ENCODE measurements at regions not wholly inside any gene's neighbourhood (a gene's known extent, or its start where the extent isn't known, plus 50 kb on each side); places are given as distances from the start of the nearest gene placed in this dataset.

GRCh38 chr14:44791730-44792129 lies 170.0 kb downstream of the KLHL28 start:
- no peaks in the 10 kb centered on the region for H3K9me2 ChIP-seq (replicated peaks; ENCODE audit: control insufficient read depth, low read length)
- H4K20me1 ChIP-seq (ENCODE audit: control insufficient read depth, insufficient read depth, low read depth, low read length) = no peaks in the 10 kb centered on the region
- H3K4me1 ChIP-seq (ENCODE audit: control insufficient read depth, low read length) = no peaks in the 10 kb centered on the region
- no peaks in the 10 kb centered on the region for H3K9me3 ChIP-seq (ENCODE audit: control insufficient read depth, insufficient read depth, low read length)
- no peaks in the 10 kb centered on the region for H3F3A ChIP-seq (ENCODE audit: control insufficient read depth, insufficient read depth)
- no peak overlapping the region for H3K27ac ChIP-seq (ENCODE audit: low read depth, low read length)
- H3K36me3 ChIP-seq (ENCODE audit: control insufficient read depth, low read length) = no peaks in the 10 kb centered on the region
- H3K79me2 ChIP-seq (ENCODE audit: control insufficient read depth, low read length) = no peaks in the 10 kb centered on the region
- no peak for TF ChIP-seq CTCF (IDR thresholded peaks at IDR 0.05; ENCODE audit: low read depth, low read length, poor library complexity, severe bottlenecking)
- TF ChIP-seq EZH2phosphoT487 (IDR thresholded peaks at IDR 0.05; ENCODE audit: borderline replicate concordance, low read length) = no peak
- H3K4me3 ChIP-seq (ENCODE audit: low read length) = no peak overlapping the region
- H3K27me3 ChIP-seq (ENCODE audit: control insufficient read depth, low read length) = no peaks in the 10 kb centered on the region
- H3K4me2 ChIP-seq (ENCODE audit: low read length) = no peak overlapping the region

GRCh38 chr14:44788612-44789011 lies 173.1 kb downstream of the KLHL28 start:
- Histone ChIP-seq H3K4me1 (ENCODE audit: control insufficient read depth, low read length) (no peaks in the 10 kb centered on the region), H3K79me2 (ENCODE audit: control insufficient read depth, low read length) (no peaks in the 10 kb centered on the region), H3K36me3 (ENCODE audit: control insufficient read depth, low read length) (no peaks in the 10 kb centered on the region), H3K9me3 (ENCODE audit: control insufficient read depth, insufficient read depth, low read length) (no peaks in the 10 kb centered on the region), H4K20me1 (ENCODE audit: control insufficient read depth, insufficient read depth, low read depth, low read length) (no peaks in the 10 kb centered on the region), H3F3A (ENCODE audit: control insufficient read depth, insufficient read depth) (no peaks in the 10 kb centered on the region), H3K27me3 (ENCODE audit: control insufficient read depth, low read length) (no peaks in the 10 kb centered on the region), H3K27ac (ENCODE audit: low read depth, low read length) (no peak overlapping the region), H3K9me2 (replicated peaks; ENCODE audit: control insufficient read depth, low read length) (no peaks in the 10 kb centered on the region), H3K4me2 (ENCODE audit: low read length) (no peak overlapping the region), H3K4me3 (ENCODE audit: low read length) (no peak overlapping the region)
- no peak for TF ChIP-seq CTCF (IDR thresholded peaks at IDR 0.05; ENCODE audit: low read depth, low read length, poor library complexity, severe bottlenecking)
- TF ChIP-seq EZH2phosphoT487 (IDR thresholded peaks at IDR 0.05; ENCODE audit: borderline replicate concordance, low read length) = no peak

- Histone ChIP-seq H3K27ac (ENCODE audit: low read depth, low read length) (no peak overlapping the region), H3K4me3 (ENCODE audit: low read length) (no peak overlapping the region), H3K4me2 (ENCODE audit: low read length) (no peak overlapping the region), H4K20me1 (ENCODE audit: control insufficient read depth, insufficient read depth, low read depth, low read length) (no peaks in the 10 kb centered on the region), H3K4me1 (ENCODE audit: control insufficient read depth, low read length) (no peaks in the 10 kb centered on the region), H3K79me2 (ENCODE audit: control insufficient read depth, low read length) (no peaks in the 10 kb centered on the region), H3K9me3 (ENCODE audit: control insufficient read depth, insufficient read depth, low read length) (no peaks in the 10 kb centered on the region), H3K27me3 (ENCODE audit: control insufficient read depth, low read length) (no peaks in the 10 kb centered on the region), H3F3A (ENCODE audit: control insufficient read depth, insufficient read depth) (no peaks in the 10 kb centered on the region), H3K9me2 (replicated peaks; ENCODE audit: control insufficient read depth, low read length) (no peaks in the 10 kb centered on the region), H3K36me3 (ENCODE audit: control insufficient read depth, low read length) (no peaks in the 10 kb centered on the region)
- TF ChIP-seq EZH2phosphoT487 (IDR thresholded peaks at IDR 0.05; ENCODE audit: borderline replicate concordance, low read length) (no peak), CTCF (IDR thresholded peaks at IDR 0.05; ENCODE audit: low read depth, low read length, poor library complexity, severe bottlenecking) (no peak)
Measured at GRCh38 chr14:44785096-44785495, 176.7 kb downstream of the KLHL28 start.

GRCh38 chr14:44783901-44784300 lies 177.8 kb downstream of the KLHL28 start:
- H3K27me3 ChIP-seq (ENCODE audit: control insufficient read depth, low read length) = no peaks in the 10 kb centered on the region
- H3K9me3 ChIP-seq (ENCODE audit: control insufficient read depth, insufficient read depth, low read length) = no peaks in the 10 kb centered on the region
- H3K9me2 ChIP-seq (replicated peaks; ENCODE audit: control insufficient read depth, low read length) = no peaks in the 10 kb centered on the region
- no peaks in the 10 kb centered on the region for H3F3A ChIP-seq (ENCODE audit: control insufficient read depth, insufficient read depth)
- H3K4me2 ChIP-seq (ENCODE audit: low read length) = no peak overlapping the region
- no peaks in the 10 kb centered on the region for H3K4me1 ChIP-seq (ENCODE audit: control insufficient read depth, low read length)
- H3K4me3 ChIP-seq (ENCODE audit: low read length) = no peak overlapping the region
- no peak for TF ChIP-seq CTCF (IDR thresholded peaks at IDR 0.05; ENCODE audit: low read depth, low read length, poor library complexity, severe bottlenecking)
- no peak for TF ChIP-seq EZH2phosphoT487 (IDR thresholded peaks at IDR 0.05; ENCODE audit: borderline replicate concordance, low read length)
- H3K27ac ChIP-seq (ENCODE audit: low read depth, low read length) = no peak overlapping the region
- H4K20me1 ChIP-seq (ENCODE audit: control insufficient read depth, insufficient read depth, low read depth, low read length) = no peaks in the 10 kb centered on the region
- no peaks in the 10 kb centered on the region for H3K79me2 ChIP-seq (ENCODE audit: control insufficient read depth, low read length)
- H3K36me3 ChIP-seq (ENCODE audit: control insufficient read depth, low read length) = no peaks in the 10 kb centered on the region

Data from DOHH2 (cell line).